CD4-positive, alpha-beta T cell treated with Interleukin-10 for 1 hour (primary cell): ENCODE measurements at regions not wholly inside any gene's neighbourhood (a gene's known extent, or its start where the extent isn't known, plus 50 kb on each side); places are given as distances from the start of the nearest gene placed in this dataset.

ENCODE experiments used
- DNase-seq: peaks from one replicate; pipeline ENCODE4 v3.0.0-alpha.2; 2020

- DNase-seq, result no peak
These were observed 454.1 kb upstream of the SALL3 start for GRCh38 chr18:78525366-78526111.

GRCh38 chr18:78526275-78526674, 453.3 kb upstream of the SALL3 start:
- no peak for DNase-seq

- no peak for DNase-seq
These were observed 452.5 kb upstream of the SALL3 start for GRCh38 chr18:78526923-78527711.

GRCh38 chr18:78527984-78528383, 451.6 kb upstream of the SALL3 start:
- no peak for DNase-seq

GRCh38 chr18:78528411-78529258, 451.0 kb upstream of the SALL3 start:
- DNase-seq, result no peak

GRCh38 chr18:78531637-78532036, 448.0 kb upstream of the SALL3 start:
- DNase-seq, result no peak

GRCh38 chr18:78538669-78539440, 440.8 kb upstream of the SALL3 start:
- no peak for DNase-seq

- no peak for DNase-seq
These were observed 438.7 kb upstream of the SALL3 start for GRCh38 chr18:78540636-78541529.

- DNase-seq, result no peak
These were observed 437.4 kb upstream of the SALL3 start for GRCh38 chr18:78542204-78542603.

- no peak for DNase-seq
These were observed 436.4 kb upstream of the SALL3 start for GRCh38 chr18:78543201-78543725.

- DNase-seq, result no peak
These were observed 433.3 kb upstream of the SALL3 start for GRCh38 chr18:78546281-78546680.

GRCh38 chr18:78547817-78548216, 431.8 kb upstream of the SALL3 start:
- DNase-seq, result no peak

GRCh38 chr18:78548261-78549058, 431.2 kb upstream of the SALL3 start:
- DNase-seq, result no peak

- no peak for DNase-seq
These were observed 429.6 kb upstream of the SALL3 start for GRCh38 chr18:78549971-78550370.

GRCh38 chr18:78554944-78555608, 424.5 kb upstream of the SALL3 start:
- no peak for DNase-seq

- no peak for DNase-seq
These were observed 422.2 kb upstream of the SALL3 start for GRCh38 chr18:78557371-78557770.

- DNase-seq, result no peak
These were observed 421.4 kb upstream of the SALL3 start for GRCh38 chr18:78558101-78558810.

GRCh38 chr18:78558948-78559347, 420.7 kb upstream of the SALL3 start:
- no peak for DNase-seq

- DNase-seq, result no peak
These were observed 420.0 kb upstream of the SALL3 start for GRCh38 chr18:78559584-78559983.
